Globus pallidus (tissue), 1 donor: ENCODE measurements at regions not wholly inside any gene's neighbourhood (a gene's known extent, or its start where the extent isn't known, plus 50 kb on each side); places are given as distances from the start of the nearest gene placed in this dataset.

Experiments
- DNase-seq: peaks from one replicate; pipeline ENCODE4 v3.0.0-alpha.2; 2015; ENCODE audit warnings: low spot score

- no peak for DNase-seq
Observed at GRCh38 chr21:18460979-18461378, 57.4 kb upstream of the TMPRSS15 start.

- no peak for DNase-seq
Observed at GRCh38 chr21:18461743-18462142, 58.2 kb upstream of the TMPRSS15 start.

GRCh38 chr21:18467715-18468114, 64.1 kb upstream of the TMPRSS15 start:
- no peak for DNase-seq

GRCh38 chr21:18468790-18469189, 65.2 kb upstream of the TMPRSS15 start:
- no peak for DNase-seq

GRCh38 chr21:18476639-18477038, 73.1 kb upstream of the TMPRSS15 start:
- no peak for DNase-seq

- DNase-seq = no peak
Observed at GRCh38 chr21:18477043-18477442, 73.5 kb upstream of the TMPRSS15 start.

- DNase-seq = no peak
Observed at GRCh38 chr21:18478513-18478912, 74.9 kb upstream of the TMPRSS15 start.

GRCh38 chr21:18488252-18488651, 84.7 kb upstream of the TMPRSS15 start:
- DNase-seq = no peak

- DNase-seq = no peak
Observed at GRCh38 chr21:18493422-18493821, 89.8 kb upstream of the TMPRSS15 start.

GRCh38 chr21:18495523-18495922, 91.9 kb upstream of the TMPRSS15 start:
- DNase-seq = no peak

GRCh38 chr21:18498431-18498830, 94.8 kb upstream of the TMPRSS15 start:
- DNase-seq = no peak

- DNase-seq = peak; percentile 49
Observed at GRCh38 chr21:18499761-18500376, 96.3 kb upstream of the TMPRSS15 start.

GRCh38 chr21:18518054-18518481, 114.5 kb upstream of the TMPRSS15 start:
- no peak for DNase-seq

- DNase-seq = no peak
Observed at GRCh38 chr21:18521204-18521603, 117.6 kb upstream of the TMPRSS15 start.

GRCh38 chr21:18522181-18522972, 118.8 kb upstream of the TMPRSS15 start:
- DNase-seq = no peak

- no peak for DNase-seq
Observed at GRCh38 chr21:18524097-18524880, 120.7 kb upstream of the TMPRSS15 start.

GRCh38 chr21:18529254-18529653, 125.7 kb upstream of the TMPRSS15 start:
- no peak for DNase-seq

GRCh38 chr21:18542081-18542480, 138.5 kb upstream of the TMPRSS15 start:
- no peak for DNase-seq

GRCh38 chr21:18545908-18546307, 142.3 kb upstream of the TMPRSS15 start:
- no peak for DNase-seq

GRCh38 chr21:18547347-18547746, 143.8 kb upstream of the TMPRSS15 start:
- no peak for DNase-seq

GRCh38 chr21:18548249-18548648, 144.7 kb upstream of the TMPRSS15 start:
- DNase-seq = no peak

- DNase-seq = no peak
Observed at GRCh38 chr21:18549214-18549905, 145.8 kb upstream of the TMPRSS15 start.
